ENCODE measurements at regions not wholly inside any gene's neighbourhood (a gene's known extent, or its start where the extent isn't known, plus 50 kb on each side); places are given as distances from the start of the nearest gene placed in this dataset.

DNA sequence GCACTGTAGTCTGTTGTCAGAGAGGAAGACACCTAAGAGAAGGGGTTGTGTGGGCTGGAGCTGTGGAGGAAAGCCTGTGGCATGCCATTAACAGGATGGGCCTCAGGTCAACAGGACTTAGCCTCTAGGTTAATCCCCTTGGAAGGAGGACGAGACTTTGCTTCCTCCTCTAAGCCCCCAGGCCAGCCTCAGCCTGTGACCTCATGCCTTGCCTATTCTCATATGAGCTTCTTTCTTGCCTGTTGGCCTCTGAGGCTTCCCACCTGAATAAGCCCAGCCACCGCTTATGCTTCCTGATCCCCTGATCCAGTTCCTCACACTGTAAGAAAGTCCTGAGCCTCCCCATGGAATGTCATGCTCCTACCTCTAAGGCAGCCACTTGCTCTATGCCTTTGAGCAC is 52.2 kb upstream of the TBC1D21 start:
- no peaks in the 10 kb centered on the region for H3K23me2 ChIP-seq (ENCODE audit: insufficient read length, low read depth, low read length, poor library complexity, severe bottlenecking)
- H4K5ac ChIP-seq (ENCODE audit: insufficient read length, low read depth, low read length), result no peak overlapping the region
- H3K9me3 ChIP-seq (ENCODE audit: control insufficient read depth, low read depth, low read length), result no peaks in the 10 kb centered on the region
- H3K14ac ChIP-seq (ENCODE audit: insufficient read depth, low read length), result no peak overlapping the region
- H3K4me3 Mint-ChIP-seq, result no peak overlapping the region
- no peaks in the 10 kb centered on the region for H3K27me3 ChIP-seq (ENCODE audit: insufficient read depth, low read length)
- no CpG with 5 or more reads among the region's 2 CpGs for WGBS (ENCODE audit: extremely low coverage, insufficient read length, low lambda C conversion rate)
- peaks cover 14% of the 10 kb centered on the region for H3K27me3 Mint-ChIP-seq (ENCODE audit: low read depth)
- H2BK120ac ChIP-seq (ENCODE audit: low read depth, low read length, poor library complexity, severe bottlenecking), result no peak overlapping the region
- no peaks in the 10 kb centered on the region for H3K36me3 Mint-ChIP-seq (ENCODE audit: insufficient read depth in 1 of 3, low read depth in 3 of 3)
- no peak overlapping the region for H3K18ac ChIP-seq (ENCODE audit: insufficient read length, low read depth, low read length)
- H2BK15ac ChIP-seq (ENCODE audit: low read depth, low read length), result no peak overlapping the region
- no peak for DNase-seq
- H2BK12ac ChIP-seq (ENCODE audit: insufficient read length, low read depth, low read length), result no peak overlapping the region
- no peak overlapping the region for H3T11ph ChIP-seq (ENCODE audit: low read length)
- no peaks in the 10 kb centered on the region for H3K4me1 Mint-ChIP-seq
- no peaks in the 10 kb centered on the region for H3K79me1 ChIP-seq (ENCODE audit: insufficient read depth, low read depth, low read length, poor library complexity, severe bottlenecking)
- H4K91ac ChIP-seq (ENCODE audit: insufficient read length, low read depth, low read length), result no peak overlapping the region
- H3K4ac ChIP-seq (ENCODE audit: low read depth, low read length), result no peak overlapping the region
- H2BK5ac ChIP-seq (ENCODE audit: insufficient read length, low read length), result no peak overlapping the region
- H3K27ac ChIP-seq (ENCODE audit: insufficient read length, low read depth, low read length), result no peak overlapping the region
- no peaks in the 10 kb centered on the region for H4K20me1 ChIP-seq (ENCODE audit: control insufficient read depth, insufficient read depth, insufficient read length)
- no peaks in the 10 kb centered on the region for H3K9me3 Mint-ChIP-seq
- H2BK20ac ChIP-seq (ENCODE audit: low read depth, low read length, poor library complexity, severe bottlenecking), result no peak overlapping the region
- no peak overlapping the region for H2AK5ac ChIP-seq (ENCODE audit: insufficient read length, low read length)
- H3K27ac Mint-ChIP-seq, result no peak overlapping the region
- no peak overlapping the region for H3K4me2 ChIP-seq (ENCODE audit: insufficient read depth, insufficient read length, low read length)
- H3K56ac ChIP-seq (ENCODE audit: insufficient read length, low read depth, low read length), result no peak overlapping the region
- no peak overlapping the region for H3K23ac ChIP-seq (ENCODE audit: insufficient read length, low read depth, low read length)
- H3K79me2 ChIP-seq (ENCODE audit: insufficient read depth, low read length), result no peaks in the 10 kb centered on the region
- H3K4me1 ChIP-seq (ENCODE audit: insufficient read depth, low read length), result no peaks in the 10 kb centered on the region
- no peak overlapping the region for H2AFZ ChIP-seq (ENCODE audit: low read length)
- TF ChIP-seq, protein P1, sequence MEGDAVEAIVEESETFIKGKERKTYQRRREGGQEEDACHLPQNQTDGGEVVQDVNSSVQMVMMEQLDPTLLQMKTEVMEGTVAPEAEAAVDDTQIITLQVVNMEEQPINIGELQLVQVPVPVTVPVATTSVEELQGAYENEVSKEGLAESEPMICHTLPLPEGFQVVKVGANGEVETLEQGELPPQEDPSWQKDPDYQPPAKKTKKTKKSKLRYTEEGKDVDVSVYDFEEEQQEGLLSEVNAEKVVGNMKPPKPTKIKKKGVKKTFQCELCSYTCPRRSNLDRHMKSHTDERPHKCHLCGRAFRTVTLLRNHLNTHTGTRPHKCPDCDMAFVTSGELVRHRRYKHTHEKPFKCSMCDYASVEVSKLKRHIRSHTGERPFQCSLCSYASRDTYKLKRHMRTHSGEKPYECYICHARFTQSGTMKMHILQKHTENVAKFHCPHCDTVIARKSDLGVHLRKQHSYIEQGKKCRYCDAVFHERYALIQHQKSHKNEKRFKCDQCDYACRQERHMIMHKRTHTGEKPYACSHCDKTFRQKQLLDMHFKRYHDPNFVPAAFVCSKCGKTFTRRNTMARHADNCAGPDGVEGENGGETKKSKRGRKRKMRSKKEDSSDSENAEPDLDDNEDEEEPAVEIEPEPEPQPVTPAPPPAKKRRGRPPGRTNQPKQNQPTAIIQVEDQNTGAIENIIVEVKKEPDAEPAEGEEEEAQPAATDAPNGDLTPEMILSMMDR (conservative IDR thresholded peaks at IDR 0.05), result no peak
- H3K9ac ChIP-seq (ENCODE audit: extremely low read depth, insufficient read length, low read length), result no peak overlapping the region
- H4K8ac ChIP-seq (replicated peaks; ENCODE audit: insufficient read length, low read depth, low read length), result no peak overlapping the region
